DMS114 treated with DMSO at 0.1 percent for 48 hours (cell line): ENCODE measurements at regions not wholly inside any gene's neighbourhood (a gene's known extent, or its start where the extent isn't known, plus 50 kb on each side); places are given as distances from the start of the nearest gene placed in this dataset.
"Not testable (repeated sequence)": the region's sequence is repeated elsewhere in the genome, so short reads cannot be mapped to it uniquely, and the experiment has no call there.

Experiments used
- DNase-seq: peaks from one replicate; lab custom pipeline; 2025; ENCODE audit not compliant: unreplicated experiment; lab: John Stamatoyannopoulos, UW

- no peak for DNase-seq
These were observed 75.4 kb upstream of the VPREB1 start for GRCh38 chr22:22168941-22169867.

DNA sequence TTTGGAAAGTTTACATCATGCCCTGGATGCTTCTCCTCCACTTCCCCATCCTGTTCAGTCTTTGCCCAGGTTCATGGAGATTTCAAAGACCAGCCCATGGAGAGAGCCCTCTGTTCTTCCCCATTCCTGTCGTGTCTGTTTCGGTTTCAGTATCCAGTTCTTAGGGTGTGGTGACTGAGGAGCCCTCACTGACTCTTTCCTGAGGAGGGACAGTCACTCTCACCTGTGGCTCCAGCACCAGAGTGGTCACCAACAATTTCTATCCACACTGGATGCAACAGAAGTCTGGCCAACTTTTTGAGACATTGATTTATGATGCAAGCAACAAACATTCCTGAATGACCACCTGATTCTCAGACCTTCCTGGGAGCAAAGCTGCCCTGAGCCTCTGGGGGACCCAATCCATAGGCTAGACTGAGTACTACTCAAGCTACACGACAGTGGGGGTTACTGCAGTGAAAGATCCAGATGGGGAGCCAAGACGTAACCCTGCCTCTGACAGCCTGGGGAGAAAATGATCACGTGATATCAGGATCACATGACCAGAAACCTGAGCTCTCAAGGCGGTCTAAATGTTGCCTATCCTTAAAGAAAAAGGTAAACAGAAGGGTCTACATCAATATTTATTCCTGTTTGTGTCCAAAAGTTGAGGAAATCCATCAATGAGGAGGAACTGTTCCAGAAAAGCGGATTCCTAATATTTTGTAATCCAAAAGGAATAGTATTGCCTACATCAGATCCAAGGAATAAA, 76.2 kb upstream of the VPREB1 start:
- no peak for DNase-seq

DNA sequence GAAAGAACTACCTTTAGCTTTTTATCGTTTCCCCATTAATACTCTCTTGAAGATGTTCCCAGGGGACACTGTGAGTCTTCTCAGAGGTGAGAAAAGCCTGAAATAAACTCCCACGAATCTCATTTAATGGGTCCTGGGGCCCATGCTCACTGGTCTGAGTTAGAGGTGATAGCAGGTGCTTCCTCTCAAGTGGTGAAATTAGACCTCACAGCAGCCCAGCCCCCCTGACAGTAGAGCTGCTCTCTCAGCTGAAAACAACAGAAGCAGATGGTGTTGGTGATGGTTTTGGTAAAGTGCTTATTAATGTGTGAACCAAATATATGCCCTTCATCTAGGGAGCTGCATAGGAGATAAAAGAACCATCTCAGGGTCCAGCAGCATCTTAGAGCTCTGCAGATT, 76.8 kb upstream of the VPREB1 start:
- no peak for DNase-seq

DNA sequence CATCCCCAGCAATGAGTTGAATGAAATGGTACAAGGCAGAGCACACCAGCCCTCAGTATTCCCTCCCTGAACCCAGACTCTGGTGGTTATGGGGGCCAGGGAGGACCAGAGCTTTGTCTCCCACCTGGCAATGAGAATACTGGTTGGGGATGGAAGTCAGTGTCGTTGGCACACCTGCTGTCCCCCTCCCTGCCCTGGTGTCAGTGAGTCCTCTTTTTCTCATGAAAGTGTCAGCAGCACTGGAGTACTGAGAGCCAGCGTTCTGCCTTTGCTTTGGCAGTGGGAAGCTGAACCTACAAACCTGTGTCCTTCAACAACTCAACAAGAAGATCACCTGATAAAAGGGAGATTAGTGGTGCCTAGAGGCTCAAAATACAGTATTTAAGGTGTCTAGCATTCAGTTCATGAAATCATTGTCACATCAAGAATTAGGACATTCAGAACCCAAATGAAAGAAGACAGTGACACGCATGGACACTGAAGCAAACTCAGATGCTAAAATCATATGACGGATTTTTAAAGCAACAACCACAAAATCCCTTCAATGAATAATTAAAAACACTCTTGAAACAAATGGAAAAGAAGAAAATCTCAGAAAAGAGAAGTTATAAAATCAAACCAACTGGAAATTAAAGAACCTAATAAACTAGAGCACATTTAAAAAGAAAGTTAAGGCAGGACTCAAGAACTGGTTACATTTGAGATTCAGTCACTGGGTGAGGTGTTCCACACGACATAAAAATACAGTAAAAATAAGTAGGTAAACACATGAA, 77.5 kb upstream of the VPREB1 start:
- DNase-seq = no peak

- no peak for DNase-seq
These were observed 78.5 kb upstream of the VPREB1 start for GRCh38 chr22:22165936-22166710.

GRCh38 chr22:22164541-22165272, 79.9 kb upstream of the VPREB1 start:
- no peak for DNase-seq

DNA sequence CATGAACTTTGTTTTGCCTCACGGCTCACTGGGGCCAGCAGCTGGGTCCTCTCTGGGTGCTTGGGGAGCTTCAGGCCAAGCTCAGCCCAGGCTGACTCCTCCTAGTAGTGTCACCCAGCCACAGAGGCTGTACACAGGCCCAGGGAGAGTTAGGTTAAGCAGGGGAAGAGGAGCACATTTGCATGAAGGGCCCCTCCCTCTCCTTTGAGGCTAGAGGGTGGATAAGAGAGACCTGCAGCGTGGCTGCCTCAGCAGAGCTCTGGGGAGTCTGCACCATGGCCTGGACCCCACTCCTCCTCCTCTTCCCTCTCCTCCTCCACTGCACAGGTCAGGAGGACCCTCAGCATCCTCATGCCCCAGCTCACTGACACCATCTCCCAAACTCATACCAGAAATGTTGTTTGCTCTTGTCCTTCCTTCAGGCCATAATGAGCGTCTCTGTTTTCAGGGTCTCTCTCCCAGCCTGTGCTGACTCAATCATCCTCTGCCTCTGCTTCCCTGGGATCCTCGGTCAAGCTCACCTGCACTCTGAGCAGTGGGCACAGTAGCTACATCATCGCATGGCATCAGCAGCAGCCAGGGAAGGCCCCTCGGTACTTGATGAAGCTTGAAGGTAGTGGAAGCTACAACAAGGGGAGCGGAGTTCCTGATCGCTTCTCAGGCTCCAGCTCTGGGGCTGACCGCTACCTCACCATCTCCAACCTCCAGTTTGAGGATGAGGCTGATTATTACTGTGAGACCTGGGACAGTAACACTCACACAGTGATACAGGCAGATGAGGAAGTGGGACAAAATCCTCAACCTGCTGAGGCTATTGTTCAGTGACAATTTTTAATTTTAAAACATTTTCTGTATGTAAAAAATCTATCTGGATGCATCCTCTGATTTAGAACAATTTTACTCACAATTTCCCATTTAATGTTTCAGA, 82.4 kb upstream of the VPREB1 start:
- DNase-seq = no peak

DNA sequence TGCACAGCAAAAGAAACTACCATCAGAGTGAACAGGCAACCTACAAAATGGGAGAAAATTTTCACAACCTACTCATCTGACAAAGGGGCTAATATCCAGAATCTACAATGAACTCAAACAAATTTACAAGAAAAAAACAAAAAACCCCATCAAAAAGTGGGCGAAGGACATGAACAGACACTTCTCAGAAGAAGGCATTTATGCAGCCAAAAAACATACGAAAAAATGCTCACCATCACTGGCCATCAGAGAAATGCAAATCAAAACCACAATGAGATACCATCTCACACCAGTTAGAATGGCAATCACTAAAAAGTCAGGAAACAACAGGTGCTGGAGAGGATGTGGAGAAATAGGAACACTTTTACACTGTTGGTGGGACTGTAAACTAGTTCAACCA, 83.8 kb upstream of the VPREB1 start:
- DNase-seq = not testable (repeated sequence)

DNA sequence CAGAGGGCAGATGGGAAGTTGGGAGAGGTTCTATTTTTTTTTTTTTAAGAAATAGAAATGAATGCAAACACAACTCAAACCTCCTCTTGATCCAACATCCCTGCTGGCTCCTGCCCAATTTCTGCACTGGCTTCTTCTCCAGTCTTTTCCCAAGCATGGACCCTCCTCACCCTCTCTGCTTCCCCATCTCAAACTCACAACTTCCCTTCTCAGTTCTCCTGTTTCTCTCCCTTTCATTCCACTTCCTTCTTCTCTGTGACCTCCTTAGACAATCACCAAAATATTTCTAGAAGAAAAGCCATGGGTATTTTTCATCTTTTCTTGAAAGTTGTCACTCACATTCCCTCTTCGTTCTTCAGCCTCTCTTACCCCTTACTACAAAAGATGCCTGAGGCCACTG, 85.2 kb upstream of the VPREB1 start:
- no peak for DNase-seq

DNA sequence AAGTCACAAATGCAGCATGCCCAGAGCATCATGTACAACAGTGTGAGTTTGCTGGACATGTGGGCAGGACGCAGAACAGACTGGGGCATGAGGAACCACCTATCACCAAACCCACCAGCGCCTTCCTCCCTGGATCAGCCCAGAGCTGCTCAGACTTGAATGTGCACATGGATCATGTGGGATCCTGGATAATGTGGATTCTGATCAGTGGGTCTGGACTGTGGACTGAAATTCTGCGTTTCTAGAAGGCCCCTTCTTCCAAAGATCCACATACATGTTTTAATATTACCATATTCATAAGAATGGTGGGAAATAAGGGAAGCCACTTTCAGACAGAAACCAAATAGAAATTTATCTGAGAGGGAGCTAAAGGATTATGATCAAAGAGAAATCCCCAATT, 85.6 kb upstream of the VPREB1 start:
- no peak for DNase-seq

DNA sequence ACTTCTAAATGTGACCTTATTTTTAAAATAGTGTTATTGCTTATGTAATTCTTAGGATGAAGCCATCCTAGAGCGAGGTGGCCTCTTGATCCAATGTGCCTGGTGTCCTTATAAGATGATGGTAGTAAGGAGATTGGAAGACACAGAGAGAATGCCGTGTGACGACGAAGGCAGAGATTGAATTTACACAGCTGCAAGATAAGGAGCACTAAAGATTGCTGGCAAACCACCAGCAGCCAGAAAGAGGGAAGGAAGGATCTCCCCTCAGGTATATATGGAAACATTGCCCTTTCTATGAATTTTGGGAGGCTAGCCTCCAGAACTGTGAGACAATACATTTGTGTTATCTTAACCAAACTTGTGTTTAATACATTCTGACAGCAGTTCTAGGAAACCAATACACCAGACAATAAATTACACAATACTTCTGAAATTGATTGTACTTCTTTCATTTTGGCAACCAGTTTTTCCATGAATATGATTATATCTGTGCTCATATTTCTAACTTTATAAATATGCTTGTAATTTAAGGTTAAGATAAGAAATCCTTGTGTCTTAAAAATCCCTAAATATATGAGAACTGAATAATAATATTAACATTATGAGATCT, 86.3 kb upstream of the VPREB1 start:
- no peak for DNase-seq

DNA sequence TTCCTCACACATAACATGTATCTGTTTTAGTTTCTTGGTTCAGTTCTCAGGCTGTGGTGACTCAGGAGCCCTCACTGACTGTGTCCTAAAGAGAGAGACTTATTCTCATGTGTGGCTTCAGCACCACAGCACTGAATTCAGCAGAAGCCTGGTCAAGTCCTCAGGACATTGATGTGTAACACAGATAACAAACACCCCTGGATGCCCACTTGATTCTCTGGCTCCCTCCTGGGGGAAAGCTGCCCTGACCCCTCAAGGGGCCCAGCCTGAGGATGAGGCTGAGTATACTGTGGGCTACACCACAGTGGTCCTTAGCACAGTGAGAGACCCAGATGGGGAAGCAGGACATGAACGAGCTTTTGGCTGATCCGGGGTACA, 87.2 kb upstream of the VPREB1 start:
- no peak for DNase-seq

DNA sequence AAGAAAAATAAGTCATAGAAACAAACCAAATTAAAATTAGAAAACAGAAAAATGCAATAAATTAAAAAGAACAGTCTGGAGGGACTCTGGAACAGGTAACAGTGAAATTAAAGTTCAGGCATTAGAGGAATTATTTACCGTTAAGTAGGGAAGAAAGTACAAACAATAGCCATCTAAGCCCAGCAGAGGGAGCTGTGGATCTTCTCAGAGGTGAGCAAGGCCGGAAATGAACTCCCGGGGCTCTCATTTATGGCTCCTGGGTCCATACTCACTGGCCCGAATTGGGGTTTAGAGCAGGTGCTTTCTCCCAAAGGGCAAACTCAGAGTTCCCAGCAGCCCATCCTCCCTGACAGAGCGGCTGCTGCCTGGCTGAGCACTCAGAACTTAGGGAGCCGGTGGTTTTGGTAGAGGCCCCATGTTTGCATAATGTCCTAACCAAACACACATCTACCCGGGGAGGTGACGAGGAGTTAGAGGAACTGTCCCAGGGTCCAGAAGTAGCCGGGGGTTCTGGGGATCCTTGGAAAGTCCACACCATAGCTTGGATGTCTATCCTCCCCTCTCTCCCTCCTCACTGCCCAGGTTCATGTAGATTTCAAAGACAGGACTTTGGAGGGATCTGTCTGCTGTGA, 87.8 kb upstream of the VPREB1 start:
- peak; percentile 36 for DNase-seq

DNA sequence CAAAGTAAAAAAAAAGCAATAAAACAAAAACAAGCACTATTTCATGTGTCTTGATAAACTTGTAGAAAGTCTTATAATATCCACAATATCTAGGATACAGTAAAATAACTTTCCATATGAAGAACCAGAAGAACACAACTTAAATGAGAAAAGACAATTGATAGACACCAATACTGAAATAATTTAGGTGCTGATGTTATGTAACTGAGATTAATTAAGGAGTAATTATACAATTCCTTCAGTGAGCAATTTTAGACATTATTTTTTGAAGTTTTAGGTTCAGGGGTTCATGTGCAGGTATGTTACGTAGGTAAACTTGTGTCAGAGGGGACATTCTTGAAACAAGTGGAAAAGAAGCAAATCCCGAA, 88.3 kb upstream of the VPREB1 start:
- DNase-seq = no peak

DNA sequence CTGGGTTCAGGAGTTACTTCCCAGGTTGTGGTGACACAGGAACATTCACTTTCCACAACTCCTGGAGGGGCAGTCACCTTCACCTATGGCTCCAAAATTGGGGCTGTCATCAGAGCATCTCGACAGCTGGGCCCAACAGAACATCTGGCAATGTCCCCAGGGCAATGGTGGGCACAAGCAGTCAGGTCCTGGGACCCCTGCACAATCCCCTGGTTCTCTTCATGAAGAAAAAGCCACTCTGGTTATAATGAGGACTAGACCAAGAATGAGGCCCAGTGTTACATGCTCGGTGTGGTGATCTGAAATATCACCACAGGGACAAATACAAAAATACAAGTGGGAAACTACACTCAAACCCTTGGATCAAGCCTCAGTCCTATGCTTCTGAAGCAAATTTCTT, 89.0 kb upstream of the VPREB1 start:
- no peak for DNase-seq

- DNase-seq = no peak
These were observed 89.4 kb upstream of the VPREB1 start for GRCh38 chr22:22155146-22155545.

- no peak for DNase-seq
These were observed 90.5 kb upstream of the VPREB1 start for GRCh38 chr22:22154040-22154439.

DNA sequence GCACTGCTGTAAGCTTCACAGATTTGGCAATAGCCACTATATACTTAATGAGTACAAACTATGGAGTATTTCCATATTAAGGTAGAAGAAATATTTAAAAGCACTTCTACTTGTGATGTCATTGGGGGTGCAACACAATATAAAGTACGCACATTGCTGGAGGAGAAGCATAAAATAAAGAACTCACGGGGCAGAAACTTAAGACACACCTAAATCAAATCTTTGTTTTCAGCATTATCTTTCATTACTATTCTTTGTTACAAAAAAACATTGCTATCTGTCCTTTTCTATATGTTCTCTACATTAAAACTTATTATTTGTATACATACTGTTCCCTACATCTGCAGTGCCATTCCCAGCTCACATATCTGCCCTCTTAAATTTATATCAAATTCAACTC, 93.3 kb upstream of the VPREB1 start:
- no peak for DNase-seq
